GM23338 (cell line): ENCODE measurements at regions not wholly inside any gene's neighbourhood (a gene's known extent, or its start where the extent isn't known, plus 50 kb on each side); places are given as distances from the start of the nearest gene placed in this dataset.

ENCODE experiments used
- ATAC-seq: fragments of 200-7000 bp; cut with Tn5 transposase; 3 replicates; pipeline ENCODE4 v1.9.1; 2020
- DNase-seq: peaks from one replicate; pipeline ENCODE4 v3.0.0-alpha.2; 2015; ENCODE audit warnings: low spot score
- H2AFZ ChIP-seq: fragments of 200-600 bp; sonication (generic); 2 replicates; pipeline ENCODE4 v1.8.0; 2016; ENCODE audit warnings: antibody characterized with exemption, mild to moderate bottlenecking, moderate library complexity
- H3F3A ChIP-seq: fragments of 200-600 bp; sonication (generic); replicated peaks from 2 replicates; pipeline ENCODE4 v1.8.0; 2017; ENCODE audit warnings: antibody characterized with exemption, mixed run types, low read depth
- H3K27ac ChIP-seq: fragments of 200-600 bp; sonication (generic); 2 replicates; pipeline ENCODE4 v1.6.1; 2016; ENCODE audit warnings: low read depth
- H3K27me3 ChIP-seq: fragments of 200-600 bp; sonication (generic); 2 replicates; pipeline ENCODE4 v1.8.0; 2016; ENCODE audit warnings: mild to moderate bottlenecking, mixed run types, moderate library complexity; ENCODE audit not compliant: insufficient read depth
- H3K36me3 ChIP-seq: fragments of 200-600 bp; sonication (generic); 2 replicates; pipeline ENCODE4 v1.8.0; 2016; ENCODE audit warnings: mild to moderate bottlenecking; ENCODE audit not compliant: insufficient read depth
- H3K4me1 ChIP-seq: fragments of 200-600 bp; sonication (generic); 2 replicates; pipeline ENCODE4 v1.8.0; 2016; ENCODE audit warnings: mild to moderate bottlenecking, moderate library complexity; ENCODE audit not compliant: insufficient read depth
- H3K4me2 ChIP-seq: fragments of 200-600 bp; sonication (generic); 2 replicates; pipeline ENCODE4 v1.7.1; 2017; ENCODE audit warnings: mixed run types
- H3K4me3 ChIP-seq: fragments of 200-600 bp; sonication (generic); 2 replicates; pipeline ENCODE4 v1.6.1; 2016; ENCODE audit warnings: mixed run types
- H3K79me2 ChIP-seq: fragments of 200-600 bp; sonication (generic); replicated peaks from 2 replicates; pipeline ENCODE4 v1.8.0; 2017; ENCODE audit warnings: mild to moderate bottlenecking; ENCODE audit not compliant: insufficient read depth
- H3K9me2 ChIP-seq: fragments of 200-600 bp; sonication (generic); 2 replicates; pipeline ENCODE4 v1.8.0; 2017; ENCODE audit not compliant: insufficient read depth
- H4K20me1 ChIP-seq: fragments of 200-600 bp; sonication (generic); replicated peaks from 2 replicates; pipeline ENCODE4 v1.8.0; 2017; ENCODE audit warnings: mild to moderate bottlenecking; ENCODE audit not compliant: insufficient read depth
- H3K27ac Mint-ChIP-seq: 2 replicates; pipeline ENCODE4 v1.8.0; 2020; ENCODE audit warnings: inconsistent platforms, mild to moderate bottlenecking, moderate library complexity, mixed read lengths
- H3K27me3 Mint-ChIP-seq: 3 replicates; pipeline ENCODE4 v1.8.0; 2022; ENCODE audit warnings: low read depth, mild to moderate bottlenecking, moderate library complexity, mixed read lengths, inconsistent platforms; ENCODE audit not compliant: insufficient read depth, poor library complexity
- H3K36me3 Mint-ChIP-seq: 3 replicates; pipeline ENCODE4 v1.8.0; 2021; ENCODE audit warnings: low read depth, mild to moderate bottlenecking, inconsistent platforms, moderate library complexity, mixed read lengths
- H3K4me1 Mint-ChIP-seq: 3 replicates; pipeline ENCODE4 v1.8.0; 2020; ENCODE audit warnings: mild to moderate bottlenecking, inconsistent platforms, mixed read lengths
- H3K4me3 Mint-ChIP-seq: 3 replicates; pipeline ENCODE4 v1.8.0; 2021; ENCODE audit warnings: moderate library complexity, mild to moderate bottlenecking, inconsistent platforms, mixed read lengths
- H3K9me3 Mint-ChIP-seq: 3 replicates; pipeline ENCODE4 v1.8.0; 2020; ENCODE audit warnings: moderate library complexity, mild to moderate bottlenecking, inconsistent platforms, mixed read lengths
- CREB1 ChIP-seq: fragments of 250-450 bp; sonication (Bioruptor Pico); IDR thresholded peaks from 2 replicates; pipeline ENCODE4 v1.5.0; 2020; ENCODE audit warnings: low read depth, mild to moderate bottlenecking, moderate library complexity
- EZH2 ChIP-seq: fragments of 200-600 bp; sonication (generic); IDR thresholded peaks from one replicate; pipeline ENCODE4 v1.8.0; 2017; ENCODE audit warnings: antibody characterized with exemption, mild to moderate bottlenecking, low read depth; ENCODE audit not compliant: unreplicated experiment
- JUNB ChIP-seq: IDR thresholded peaks from one replicate; pipeline ENCODE4 v1.6.1; 2016; ENCODE audit warnings: antibody characterized with exemption; ENCODE audit not compliant: unreplicated experiment
- NANOG ChIP-seq: IDR thresholded peaks from 2 replicates; pipeline ENCODE4 v1.6.1; 2016; ENCODE audit warnings: antibody characterized with exemption, borderline replicate concordance
- STAT1 ChIP-seq: IDR thresholded peaks from one replicate; pipeline ENCODE4 v1.6.1; 2016; ENCODE audit warnings: antibody characterized with exemption; ENCODE audit not compliant: unreplicated experiment
- ZNF331 ChIP-seq: fragments of 250-450 bp; sonication (Bioruptor Pico); IDR thresholded peaks from 2 replicates; pipeline ENCODE4 v1.5.0; 2020; ENCODE audit warnings: low read depth, mild to moderate bottlenecking, moderate library complexity
- TF ChIP-seq, protein P1 (sequence below), 2 experiments: fragments of 200-600 bp in 1 of 2; sonication (generic) in 1 of 2; conservative IDR thresholded peaks; 2 replicates each; pipeline versions ENCODE4 v1.5.1 to v1.6.1; 2016 to 2017; ENCODE audit warnings: antibody characterized with exemption in 2 of 2, low read depth in 2 of 2, mild to moderate bottlenecking in 2 of 2, moderate library complexity in 1 of 2
- TF ChIP-seq, protein P2 (sequence below): IDR thresholded peaks from 2 replicates; pipeline ENCODE4 v1.6.1; 2016; ENCODE audit warnings: antibody characterized with exemption
- TF ChIP-seq, protein P3 (sequence below): IDR thresholded peaks from one replicate; pipeline ENCODE4 v1.6.1; 2018; ENCODE audit warnings: antibody characterized with exemption; ENCODE audit not compliant: unreplicated experiment
- TF ChIP-seq, protein P4 (sequence below): fragments of 250-450 bp; sonication (Bioruptor Pico); IDR thresholded peaks from 2 replicates; pipeline ENCODE4 v1.5.0; 2020; ENCODE audit warnings: mild to moderate bottlenecking, moderate library complexity

DNA sequence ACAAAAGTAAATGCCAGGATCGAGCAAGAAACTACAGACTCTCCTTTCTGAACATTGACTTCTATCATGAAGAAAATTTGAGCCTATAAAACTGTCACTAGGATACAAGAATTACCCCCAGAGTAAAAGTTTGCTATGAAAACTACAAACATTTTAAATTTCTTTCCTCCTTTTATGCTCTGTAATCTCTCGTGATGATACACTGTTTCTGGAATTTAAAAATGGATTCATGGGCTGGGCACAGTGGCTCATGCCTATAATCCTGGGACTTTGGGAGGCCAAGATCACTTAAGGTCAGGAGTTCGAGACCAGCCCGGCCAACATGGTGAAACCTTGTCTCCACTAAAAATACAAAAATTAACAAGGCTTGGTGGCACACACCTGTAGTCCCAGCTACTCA lies 181.3 kb downstream of the ZNF281 start:
- no peaks in the 10 kb centered on the region for H3K9me3 Mint-ChIP-seq
- H2AFZ ChIP-seq: peak overlapping the region; percentile 61; the same call in 1 of the 2 replicates
- H3K79me2 ChIP-seq: no peaks in the 10 kb centered on the region
- H3K4me3 ChIP-seq: no peak overlapping the region
- DNase-seq (no peak), ATAC-seq (no peak)
- peaks cover 2% of the 10 kb centered on the region for H3K27me3 Mint-ChIP-seq
- H3K27ac ChIP-seq: no peak overlapping the region
- H3F3A ChIP-seq: no peaks in the 10 kb centered on the region
- H3K4me2 ChIP-seq: no peak overlapping the region
- TF ChIP-seq STAT1: no peak
- TF ChIP-seq ZNF331 (CRISPR knock-in tag): no peak
- TF ChIP-seq JUNB: no peak
- TF ChIP-seq, protein P1, sequence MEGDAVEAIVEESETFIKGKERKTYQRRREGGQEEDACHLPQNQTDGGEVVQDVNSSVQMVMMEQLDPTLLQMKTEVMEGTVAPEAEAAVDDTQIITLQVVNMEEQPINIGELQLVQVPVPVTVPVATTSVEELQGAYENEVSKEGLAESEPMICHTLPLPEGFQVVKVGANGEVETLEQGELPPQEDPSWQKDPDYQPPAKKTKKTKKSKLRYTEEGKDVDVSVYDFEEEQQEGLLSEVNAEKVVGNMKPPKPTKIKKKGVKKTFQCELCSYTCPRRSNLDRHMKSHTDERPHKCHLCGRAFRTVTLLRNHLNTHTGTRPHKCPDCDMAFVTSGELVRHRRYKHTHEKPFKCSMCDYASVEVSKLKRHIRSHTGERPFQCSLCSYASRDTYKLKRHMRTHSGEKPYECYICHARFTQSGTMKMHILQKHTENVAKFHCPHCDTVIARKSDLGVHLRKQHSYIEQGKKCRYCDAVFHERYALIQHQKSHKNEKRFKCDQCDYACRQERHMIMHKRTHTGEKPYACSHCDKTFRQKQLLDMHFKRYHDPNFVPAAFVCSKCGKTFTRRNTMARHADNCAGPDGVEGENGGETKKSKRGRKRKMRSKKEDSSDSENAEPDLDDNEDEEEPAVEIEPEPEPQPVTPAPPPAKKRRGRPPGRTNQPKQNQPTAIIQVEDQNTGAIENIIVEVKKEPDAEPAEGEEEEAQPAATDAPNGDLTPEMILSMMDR (conservative IDR thresholded peaks at IDR 0.05; ENCODE audit: low read depth in 2 of 2): no peak
- TF ChIP-seq CREB1: no peak
- TF ChIP-seq, protein P2, sequence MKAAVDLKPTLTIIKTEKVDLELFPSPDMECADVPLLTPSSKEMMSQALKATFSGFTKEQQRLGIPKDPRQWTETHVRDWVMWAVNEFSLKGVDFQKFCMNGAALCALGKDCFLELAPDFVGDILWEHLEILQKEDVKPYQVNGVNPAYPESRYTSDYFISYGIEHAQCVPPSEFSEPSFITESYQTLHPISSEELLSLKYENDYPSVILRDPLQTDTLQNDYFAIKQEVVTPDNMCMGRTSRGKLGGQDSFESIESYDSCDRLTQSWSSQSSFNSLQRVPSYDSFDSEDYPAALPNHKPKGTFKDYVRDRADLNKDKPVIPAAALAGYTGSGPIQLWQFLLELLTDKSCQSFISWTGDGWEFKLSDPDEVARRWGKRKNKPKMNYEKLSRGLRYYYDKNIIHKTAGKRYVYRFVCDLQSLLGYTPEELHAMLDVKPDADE: no peak
- TF ChIP-seq, protein P3, sequence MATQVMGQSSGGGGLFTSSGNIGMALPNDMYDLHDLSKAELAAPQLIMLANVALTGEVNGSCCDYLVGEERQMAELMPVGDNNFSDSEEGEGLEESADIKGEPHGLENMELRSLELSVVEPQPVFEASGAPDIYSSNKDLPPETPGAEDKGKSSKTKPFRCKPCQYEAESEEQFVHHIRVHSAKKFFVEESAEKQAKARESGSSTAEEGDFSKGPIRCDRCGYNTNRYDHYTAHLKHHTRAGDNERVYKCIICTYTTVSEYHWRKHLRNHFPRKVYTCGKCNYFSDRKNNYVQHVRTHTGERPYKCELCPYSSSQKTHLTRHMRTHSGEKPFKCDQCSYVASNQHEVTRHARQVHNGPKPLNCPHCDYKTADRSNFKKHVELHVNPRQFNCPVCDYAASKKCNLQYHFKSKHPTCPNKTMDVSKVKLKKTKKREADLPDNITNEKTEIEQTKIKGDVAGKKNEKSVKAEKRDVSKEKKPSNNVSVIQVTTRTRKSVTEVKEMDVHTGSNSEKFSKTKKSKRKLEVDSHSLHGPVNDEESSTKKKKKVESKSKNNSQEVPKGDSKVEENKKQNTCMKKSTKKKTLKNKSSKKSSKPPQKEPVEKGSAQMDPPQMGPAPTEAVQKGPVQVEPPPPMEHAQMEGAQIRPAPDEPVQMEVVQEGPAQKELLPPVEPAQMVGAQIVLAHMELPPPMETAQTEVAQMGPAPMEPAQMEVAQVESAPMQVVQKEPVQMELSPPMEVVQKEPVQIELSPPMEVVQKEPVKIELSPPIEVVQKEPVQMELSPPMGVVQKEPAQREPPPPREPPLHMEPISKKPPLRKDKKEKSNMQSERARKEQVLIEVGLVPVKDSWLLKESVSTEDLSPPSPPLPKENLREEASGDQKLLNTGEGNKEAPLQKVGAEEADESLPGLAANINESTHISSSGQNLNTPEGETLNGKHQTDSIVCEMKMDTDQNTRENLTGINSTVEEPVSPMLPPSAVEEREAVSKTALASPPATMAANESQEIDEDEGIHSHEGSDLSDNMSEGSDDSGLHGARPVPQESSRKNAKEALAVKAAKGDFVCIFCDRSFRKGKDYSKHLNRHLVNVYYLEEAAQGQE: no peak
- TF ChIP-seq EZH2: no peak
- no peak for TF ChIP-seq NANOG
- TF ChIP-seq, protein P4, sequence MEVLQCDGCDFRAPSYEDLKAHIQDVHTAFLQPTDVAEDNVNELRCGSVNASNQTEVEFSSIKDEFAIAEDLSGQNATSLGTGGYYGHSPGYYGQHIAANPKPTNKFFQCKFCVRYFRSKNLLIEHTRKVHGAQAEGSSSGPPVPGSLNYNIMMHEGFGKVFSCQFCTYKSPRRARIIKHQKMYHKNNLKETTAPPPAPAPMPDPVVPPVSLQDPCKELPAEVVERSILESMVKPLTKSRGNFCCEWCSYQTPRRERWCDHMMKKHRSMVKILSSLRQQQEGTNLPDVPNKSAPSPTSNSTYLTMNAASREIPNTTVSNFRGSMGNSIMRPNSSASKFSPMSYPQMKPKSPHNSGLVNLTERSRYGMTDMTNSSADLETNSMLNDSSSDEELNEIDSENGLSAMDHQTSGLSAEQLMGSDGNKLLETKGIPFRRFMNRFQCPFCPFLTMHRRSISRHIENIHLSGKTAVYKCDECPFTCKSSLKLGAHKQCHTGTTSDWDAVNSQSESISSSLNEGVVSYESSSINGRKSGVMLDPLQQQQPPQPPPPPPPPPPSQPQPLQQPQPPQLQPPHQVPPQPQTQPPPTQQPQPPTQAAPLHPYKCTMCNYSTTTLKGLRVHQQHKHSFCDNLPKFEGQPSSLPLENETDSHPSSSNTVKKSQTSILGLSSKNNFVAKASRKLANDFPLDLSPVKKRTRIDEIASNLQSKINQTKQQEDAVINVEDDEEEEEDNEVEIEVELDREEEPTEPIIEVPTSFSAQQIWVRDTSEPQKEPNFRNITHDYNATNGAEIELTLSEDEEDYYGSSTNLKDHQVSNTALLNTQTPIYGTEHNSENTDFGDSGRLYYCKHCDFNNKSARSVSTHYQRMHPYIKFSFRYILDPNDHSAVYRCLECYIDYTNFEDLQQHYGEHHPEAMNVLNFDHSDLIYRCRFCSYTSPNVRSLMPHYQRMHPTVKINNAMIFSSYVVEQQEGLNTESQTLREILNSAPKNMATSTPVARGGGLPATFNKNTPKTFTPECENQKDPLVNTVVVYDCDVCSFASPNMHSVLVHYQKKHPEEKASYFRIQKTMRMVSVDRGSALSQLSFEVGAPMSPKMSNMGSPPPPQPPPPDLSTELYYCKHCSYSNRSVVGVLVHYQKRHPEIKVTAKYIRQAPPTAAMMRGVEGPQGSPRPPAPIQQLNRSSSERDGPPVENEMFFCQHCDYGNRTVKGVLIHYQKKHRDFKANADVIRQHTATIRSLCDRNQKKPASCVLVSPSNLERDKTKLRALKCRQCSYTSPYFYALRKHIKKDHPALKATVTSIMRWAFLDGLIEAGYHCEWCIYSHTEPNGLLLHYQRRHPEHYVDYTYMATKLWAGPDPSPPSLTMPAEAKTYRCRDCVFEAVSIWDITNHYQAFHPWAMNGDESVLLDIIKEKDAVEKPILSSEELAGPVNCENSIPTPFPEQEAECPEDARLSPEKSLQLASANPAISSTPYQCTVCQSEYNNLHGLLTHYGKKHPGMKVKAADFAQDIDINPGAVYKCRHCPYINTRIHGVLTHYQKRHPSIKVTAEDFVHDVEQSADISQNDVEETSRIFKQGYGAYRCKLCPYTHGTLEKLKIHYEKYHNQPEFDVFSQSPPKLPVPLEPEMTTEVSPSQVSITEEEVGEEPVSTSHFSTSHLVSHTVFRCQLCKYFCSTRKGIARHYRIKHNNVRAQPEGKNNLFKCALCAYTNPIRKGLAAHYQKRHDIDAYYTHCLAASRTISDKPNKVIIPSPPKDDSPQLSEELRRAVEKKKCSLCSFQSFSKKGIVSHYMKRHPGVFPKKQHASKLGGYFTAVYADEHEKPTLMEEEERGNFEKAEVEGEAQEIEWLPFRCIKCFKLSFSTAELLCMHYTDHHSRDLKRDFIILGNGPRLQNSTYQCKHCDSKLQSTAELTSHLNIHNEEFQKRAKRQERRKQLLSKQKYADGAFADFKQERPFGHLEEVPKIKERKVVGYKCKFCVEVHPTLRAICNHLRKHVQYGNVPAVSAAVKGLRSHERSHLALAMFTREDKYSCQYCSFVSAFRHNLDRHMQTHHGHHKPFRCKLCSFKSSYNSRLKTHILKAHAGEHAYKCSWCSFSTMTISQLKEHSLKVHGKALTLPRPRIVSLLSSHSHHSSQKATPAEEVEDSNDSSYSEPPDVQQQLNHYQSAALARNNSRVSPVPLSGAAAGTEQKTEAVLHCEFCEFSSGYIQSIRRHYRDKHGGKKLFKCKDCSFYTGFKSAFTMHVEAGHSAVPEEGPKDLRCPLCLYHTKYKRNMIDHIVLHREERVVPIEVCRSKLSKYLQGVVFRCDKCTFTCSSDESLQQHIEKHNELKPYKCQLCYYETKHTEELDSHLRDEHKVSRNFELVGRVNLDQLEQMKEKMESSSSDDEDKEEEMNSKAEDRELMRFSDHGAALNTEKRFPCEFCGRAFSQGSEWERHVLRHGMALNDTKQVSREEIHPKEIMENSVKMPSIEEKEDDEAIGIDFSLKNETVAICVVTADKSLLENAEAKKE (CRISPR knock-in tag): no peak
- peaks cover 36% of the 10 kb centered on the region for H3K4me1 Mint-ChIP-seq
- no peaks in the 10 kb centered on the region for H3K36me3 ChIP-seq
- peaks cover 3% of the 10 kb centered on the region; the same call in 1 of the 3 replicates for H3K36me3 Mint-ChIP-seq
- H3K4me1 ChIP-seq: peaks cover 52% of the 10 kb centered on the region
- H4K20me1 ChIP-seq: no peaks in the 10 kb centered on the region
- peak overlapping the region; percentile 22; the same call in 1 of the 2 replicates for H3K27ac Mint-ChIP-seq
- H3K4me3 Mint-ChIP-seq: no peak overlapping the region
- H3K27me3 ChIP-seq: no peaks in the 10 kb centered on the region
- H3K9me2 ChIP-seq: 0 out of 2 replicates have a peak, but pooled peaks cover 5% of the 10 kb centered on the region
